COR-L47 (cell line): ENCODE measurements at regions not wholly inside any gene's neighbourhood (a gene's known extent, or its start where the extent isn't known, plus 50 kb on each side); places are given as distances from the start of the nearest gene placed in this dataset.

Experiments
- DNase-seq: peaks from one replicate; lab custom pipeline; 2025; lab: John Stamatoyannopoulos, UW

GRCh38 chr20:39699166-39699725 is 737.1 kb downstream of the DHX35 start:
- DNase-seq: no peak

- no peak for DNase-seq
Observed at GRCh38 chr20:39698752-39699151, 736.6 kb downstream of the DHX35 start.

- DNase-seq: no peak
Observed at GRCh38 chr20:39691151-39691862, 729.2 kb downstream of the DHX35 start.

DNA sequence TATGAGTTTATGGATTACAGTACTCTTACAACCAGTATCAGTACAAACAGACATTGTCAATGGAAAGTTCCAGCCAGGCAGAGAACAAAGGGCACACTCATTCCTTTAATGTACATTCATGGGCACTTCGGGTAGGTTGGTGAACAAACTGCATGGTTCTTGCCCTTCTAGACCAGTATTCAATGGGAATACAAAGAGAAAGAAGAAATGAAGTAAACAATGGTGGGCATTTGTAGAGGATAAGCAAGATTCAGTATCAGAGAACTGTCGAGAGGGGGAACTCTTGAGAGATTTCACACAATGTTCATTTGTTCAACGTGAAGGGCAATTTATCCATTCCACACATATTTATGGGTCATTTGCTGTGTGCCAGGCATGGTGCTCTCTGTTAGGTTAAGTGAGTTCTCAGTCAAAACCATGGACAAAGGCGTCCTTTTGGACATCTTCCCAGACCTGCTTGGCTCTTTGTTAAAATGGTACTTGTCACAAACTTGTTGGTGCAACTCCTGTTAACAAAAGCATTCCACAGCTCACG is 714.8 kb downstream of the DHX35 start:
- DNase-seq: no peak

- no peak for DNase-seq
Observed at GRCh38 chr20:39676241-39676640, 714.1 kb downstream of the DHX35 start.

- DNase-seq: no peak
Observed at GRCh38 chr20:39674842-39675241, 712.7 kb downstream of the DHX35 start.

DNA sequence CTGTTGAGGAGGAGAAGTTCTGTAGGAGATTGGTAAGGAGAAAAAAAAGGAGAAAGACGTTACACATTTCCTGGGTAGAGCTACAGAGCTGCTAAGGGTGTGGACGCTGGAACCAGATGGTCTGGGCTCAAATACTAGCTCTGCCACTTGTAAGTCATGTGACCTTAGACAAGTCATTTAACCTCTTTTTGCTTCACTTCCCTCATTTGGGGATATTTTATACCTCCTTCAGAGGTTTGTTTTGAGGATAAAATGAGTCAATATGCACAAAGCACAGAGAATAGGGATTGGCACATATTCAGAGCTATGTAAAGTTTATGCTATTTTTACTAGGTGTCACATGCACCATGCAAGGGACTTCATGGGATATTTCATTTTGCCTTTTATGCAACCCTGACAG is 708.8 kb downstream of the DHX35 start:
- DNase-seq: no peak

DNA sequence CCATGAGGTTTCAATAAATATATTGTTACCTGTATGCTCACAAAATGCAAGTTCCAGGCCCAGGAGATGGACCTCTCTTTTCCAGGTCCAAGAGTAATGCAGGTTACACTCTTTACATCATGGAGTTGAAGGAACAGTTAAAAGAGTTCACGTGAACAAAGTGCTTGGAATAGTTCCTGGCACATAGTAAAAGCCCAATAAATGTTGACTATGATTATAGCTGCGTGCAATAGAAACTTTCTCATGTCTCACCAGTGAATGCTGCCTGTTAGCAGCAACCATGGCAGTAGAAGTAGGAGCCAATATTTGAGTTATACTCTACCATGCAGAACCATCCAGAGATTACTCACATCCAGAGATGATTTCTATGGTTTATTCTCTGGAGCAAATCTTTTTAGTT is 707.5 kb downstream of the DHX35 start:
- DNase-seq: no peak

DNA sequence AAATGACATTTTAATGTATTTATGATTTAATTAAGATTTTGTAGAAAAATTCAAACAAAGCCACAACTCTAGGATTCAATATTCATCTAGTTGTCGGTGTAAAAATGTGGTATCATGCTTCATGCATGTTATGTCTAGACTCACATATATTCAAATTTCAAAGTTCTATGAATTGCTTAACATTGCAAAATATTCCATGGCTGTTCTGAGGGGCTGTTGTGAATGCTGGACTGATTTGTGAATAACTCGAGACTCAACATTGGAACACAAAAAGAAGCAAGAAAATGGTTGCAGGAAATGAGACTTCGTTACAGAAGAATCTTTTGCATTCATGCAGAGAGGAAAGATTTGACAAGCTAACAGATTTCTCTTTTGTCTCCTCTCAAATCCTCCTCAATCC is 705.9 kb downstream of the DHX35 start:
- no peak for DNase-seq

- no peak for DNase-seq
Observed at GRCh38 chr20:39661833-39662232, 699.7 kb downstream of the DHX35 start.

GRCh38 chr20:39660965-39661364 is 698.8 kb downstream of the DHX35 start:
- no peak for DNase-seq

DNA sequence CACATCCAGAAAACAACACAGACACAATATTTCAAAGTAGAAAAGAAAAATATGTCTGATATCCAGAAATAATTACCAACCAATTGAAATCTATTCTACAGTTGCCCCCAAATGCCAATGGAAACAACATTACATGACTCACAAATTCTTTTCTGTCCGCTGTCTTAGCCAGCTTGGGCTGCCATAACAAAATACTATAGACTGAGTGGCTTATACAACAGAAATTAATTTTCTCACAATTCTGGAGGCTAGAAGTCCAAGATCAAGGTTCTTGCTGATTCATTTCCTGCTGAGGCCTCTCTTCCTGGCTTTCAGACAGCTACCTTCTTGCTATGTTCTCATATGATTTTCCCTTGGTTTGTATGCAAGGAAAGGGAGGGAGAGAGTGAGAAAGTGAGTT is 698.1 kb downstream of the DHX35 start:
- no peak for DNase-seq

DNA sequence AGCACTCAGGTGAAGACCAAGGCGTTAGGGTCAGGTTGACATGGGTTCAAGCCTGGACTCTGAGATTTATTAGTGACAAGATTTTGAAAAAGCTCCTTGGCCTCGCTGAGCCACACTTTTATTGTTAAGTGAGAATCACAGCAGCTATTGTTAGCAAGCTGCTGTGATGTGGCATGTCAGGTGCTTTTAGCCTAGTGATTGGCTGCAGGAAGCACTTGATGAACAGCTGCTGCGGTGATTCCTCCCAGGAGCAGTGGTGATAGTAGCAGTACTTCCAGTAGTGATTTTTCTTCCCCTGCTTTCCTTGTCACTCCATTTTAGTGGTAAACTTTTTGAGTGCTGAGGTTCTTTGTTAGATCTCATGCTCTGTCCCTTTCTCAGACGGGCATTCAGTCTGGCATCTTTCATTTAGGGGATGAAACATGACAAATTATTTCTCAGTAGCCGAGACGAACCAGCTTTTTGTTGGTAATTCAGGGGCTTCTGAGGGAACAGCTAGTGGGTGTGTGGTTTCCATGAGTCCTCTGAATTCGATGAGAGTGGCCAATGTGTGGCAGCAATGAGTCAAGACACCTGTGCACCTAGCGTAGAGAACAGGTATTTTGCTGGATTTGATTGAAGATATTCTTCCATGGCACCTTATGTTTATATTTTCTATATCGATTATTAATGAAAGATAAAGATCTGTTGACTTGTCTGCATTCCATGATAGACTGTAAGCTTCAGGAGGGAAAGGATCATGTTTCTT is 696.7 kb downstream of the DHX35 start:
- no peak for DNase-seq

GRCh38 chr20:39654171-39654570 is 692.0 kb downstream of the DHX35 start:
- DNase-seq: no peak

DNA sequence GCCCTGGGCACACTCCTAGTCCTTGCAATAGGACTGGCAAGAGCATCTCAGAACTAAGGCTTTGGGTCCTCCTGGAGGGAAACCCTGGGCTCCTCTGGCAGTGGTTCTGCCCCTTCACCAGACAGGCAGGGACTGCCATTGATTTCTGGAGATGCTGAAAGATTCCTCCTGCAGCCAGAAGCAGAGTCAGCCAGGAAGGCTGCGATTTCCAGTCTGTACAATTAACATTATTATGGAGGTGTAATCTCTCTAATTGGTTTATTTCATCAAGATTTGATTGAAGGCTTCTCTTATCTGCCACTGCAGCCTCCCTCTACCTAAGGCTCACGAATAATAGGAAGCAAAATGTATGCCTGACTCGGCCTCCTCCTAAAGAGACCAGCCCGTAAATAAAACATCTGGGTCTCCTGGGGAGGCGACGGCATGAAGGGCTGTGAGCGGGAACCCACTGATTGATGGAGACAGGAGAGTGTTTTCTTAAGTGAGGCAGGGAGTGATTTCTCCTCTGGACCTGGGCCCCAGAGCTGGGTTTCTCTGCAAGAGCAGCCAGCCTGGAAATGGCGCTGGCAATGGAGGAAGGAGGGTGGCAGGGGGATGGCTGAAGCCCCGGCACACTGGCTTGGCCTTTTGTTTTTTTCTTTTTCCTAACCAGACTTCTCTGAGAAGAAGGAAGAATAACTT is 689.6 kb downstream of the DHX35 start:
- no peak for DNase-seq

DNA sequence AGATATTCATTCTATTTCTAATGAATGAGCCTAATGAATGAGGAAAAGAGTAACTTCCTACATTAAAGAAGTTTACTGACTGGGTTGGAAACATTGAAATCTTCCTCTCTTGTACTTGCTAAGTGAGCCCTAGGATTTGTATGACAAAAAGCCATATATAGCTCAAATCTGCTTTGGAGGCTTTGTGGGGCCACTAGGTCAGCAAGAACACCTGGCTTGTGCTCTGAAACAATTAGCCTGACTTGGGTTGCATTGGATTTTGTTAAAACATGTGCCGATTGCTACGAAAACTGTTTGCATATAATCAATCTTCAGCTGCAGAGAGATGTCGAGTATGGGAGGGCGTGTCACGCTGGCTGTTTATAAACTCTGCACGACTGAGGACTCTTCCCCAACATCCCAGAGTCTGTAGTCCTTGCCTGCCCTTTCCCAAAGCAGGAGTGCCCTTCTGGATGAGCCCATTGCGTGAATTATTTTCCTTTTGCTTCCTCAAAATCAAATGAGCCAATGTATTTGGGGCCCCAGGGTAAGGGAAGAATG is 684.8 kb downstream of the DHX35 start:
- no peak for DNase-seq

DNA sequence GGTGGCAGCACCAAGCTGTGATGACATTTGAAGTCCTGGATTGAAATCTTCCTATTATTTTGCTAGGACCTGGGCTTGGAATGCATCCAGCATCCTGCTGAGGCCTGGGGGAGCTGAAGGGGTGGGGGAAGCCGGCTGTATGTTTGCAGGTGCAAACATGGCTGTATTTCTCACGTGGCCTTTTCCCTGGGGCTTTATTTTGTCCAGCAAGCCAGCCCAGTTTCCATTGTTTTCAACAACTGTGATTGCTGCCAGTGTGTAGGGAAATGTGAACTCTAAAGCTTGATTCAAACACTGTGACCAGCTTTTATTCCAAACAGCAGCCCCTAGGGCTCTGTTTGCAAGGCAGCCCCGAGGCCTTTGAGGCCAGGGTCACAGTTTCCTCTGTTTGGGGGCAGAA is 683.0 kb downstream of the DHX35 start:
- DNase-seq: peak; percentile 10

- DNase-seq: no peak
Observed at GRCh38 chr20:39643292-39643691, 681.1 kb downstream of the DHX35 start.

- DNase-seq: no peak
Observed at GRCh38 chr20:39641423-39641822, 679.3 kb downstream of the DHX35 start.

DNA sequence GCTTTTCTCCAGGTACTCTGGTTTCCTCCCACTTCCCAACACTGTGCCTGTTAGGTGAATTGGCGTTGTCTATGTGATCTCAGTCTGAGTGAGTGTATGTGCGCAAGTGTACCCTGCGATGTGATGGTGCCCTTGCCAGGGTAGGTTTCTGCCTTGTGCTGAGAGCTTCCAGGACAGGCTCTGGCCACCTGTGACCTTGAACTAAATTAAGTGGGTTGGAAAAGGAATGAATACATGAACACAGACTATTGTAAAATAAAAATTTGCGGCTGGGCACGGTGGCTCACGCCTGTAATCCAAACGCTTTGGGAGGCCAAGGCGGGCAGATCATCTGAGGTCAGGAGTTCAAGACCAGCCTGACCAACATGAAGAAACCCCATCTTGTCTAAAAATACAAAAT is 678.0 kb downstream of the DHX35 start:
- DNase-seq: no peak

DNA sequence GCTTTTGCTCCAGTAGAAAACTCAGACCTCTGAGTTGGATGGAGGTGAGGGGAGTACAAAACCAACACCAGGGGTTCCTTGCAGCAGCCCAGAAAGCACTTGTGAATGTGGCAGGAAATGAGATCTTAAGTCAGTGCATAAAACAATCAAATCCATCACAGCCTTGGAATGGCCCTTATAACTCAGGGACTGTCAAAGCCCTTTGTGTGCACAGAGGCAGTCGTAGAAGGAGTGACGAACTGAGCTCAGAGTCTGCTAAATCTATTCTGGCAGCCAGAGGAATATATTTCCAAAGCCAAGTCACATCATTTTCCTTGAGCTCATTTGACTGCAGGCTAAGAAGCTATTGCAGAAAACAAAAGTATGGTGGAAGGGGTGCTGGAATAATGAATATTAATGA is 676.6 kb downstream of the DHX35 start:
- DNase-seq: no peak

- DNase-seq: no peak
Observed at GRCh38 chr20:39633689-39634088, 671.5 kb downstream of the DHX35 start.
